ENCODE measurements at regions not wholly inside any gene's neighbourhood (a gene's known extent, or its start where the extent isn't known, plus 50 kb on each side); places are given as distances from the start of the nearest gene placed in this dataset.

- Mint-ChIP-seq H3K4me1 (ENCODE audit: low read depth) (no peaks in the 10 kb centered on the region), H3K9me3 (no peaks in the 10 kb centered on the region), H3K27ac (no peak overlapping the region), H3K36me3 (ENCODE audit: low read depth) (no peaks in the 10 kb centered on the region), H3K27me3 (ENCODE audit: low read depth) (peaks cover 8% of the 10 kb centered on the region), H3K4me3 (no peak overlapping the region)
Observed at GRCh38 chr5:87769157-87769556, 356.4 kb upstream of the CCNH start.

- H3K27me3 Mint-ChIP-seq (ENCODE audit: low read depth) = peaks cover 8% of the 10 kb centered on the region
- no peaks in the 10 kb centered on the region for H3K4me1 Mint-ChIP-seq (ENCODE audit: low read depth)
- no peaks in the 10 kb centered on the region for H3K36me3 Mint-ChIP-seq (ENCODE audit: low read depth)
- H3K27ac Mint-ChIP-seq = no peak overlapping the region
- no peaks in the 10 kb centered on the region for H3K9me3 Mint-ChIP-seq
- no peak overlapping the region for H3K4me3 Mint-ChIP-seq
Observed at GRCh38 chr5:87768190-87768589, 355.5 kb upstream of the CCNH start.

- H3K27ac Mint-ChIP-seq = no peak overlapping the region
- no peaks in the 10 kb centered on the region for H3K36me3 Mint-ChIP-seq (ENCODE audit: low read depth)
- no peak overlapping the region for H3K4me3 Mint-ChIP-seq
- H3K4me1 Mint-ChIP-seq (ENCODE audit: low read depth) = no peaks in the 10 kb centered on the region
- no peaks in the 10 kb centered on the region for H3K9me3 Mint-ChIP-seq
- H3K27me3 Mint-ChIP-seq (ENCODE audit: low read depth) = peaks cover 7% of the 10 kb centered on the region
Observed at GRCh38 chr5:87765009-87765408, 352.3 kb upstream of the CCNH start.

GRCh38 chr5:87762631-87763030, 349.9 kb upstream of the CCNH start:
- Mint-ChIP-seq H3K4me3 (no peak overlapping the region), H3K4me1 (ENCODE audit: low read depth) (no peaks in the 10 kb centered on the region), H3K9me3 (no peaks in the 10 kb centered on the region), H3K27ac (no peak overlapping the region), H3K27me3 (ENCODE audit: low read depth) (peaks cover 3% of the 10 kb centered on the region), H3K36me3 (ENCODE audit: low read depth) (no peaks in the 10 kb centered on the region)

GRCh38 chr5:87756951-87757350, 344.2 kb upstream of the CCNH start:
- peaks cover 6% of the 10 kb centered on the region for H3K27me3 Mint-ChIP-seq (ENCODE audit: low read depth)
- H3K9me3 Mint-ChIP-seq = no peaks in the 10 kb centered on the region
- H3K36me3 Mint-ChIP-seq (ENCODE audit: low read depth) = no peaks in the 10 kb centered on the region
- H3K4me3 Mint-ChIP-seq = no peak overlapping the region
- no peaks in the 10 kb centered on the region for H3K4me1 Mint-ChIP-seq (ENCODE audit: low read depth)
- no peak overlapping the region for H3K27ac Mint-ChIP-seq

- Mint-ChIP-seq H3K4me1 (ENCODE audit: low read depth) (no peaks in the 10 kb centered on the region), H3K4me3 (no peak overlapping the region), H3K27ac (no peak overlapping the region), H3K9me3 (no peaks in the 10 kb centered on the region), H3K27me3 (ENCODE audit: low read depth) (peaks cover 3% of the 10 kb centered on the region), H3K36me3 (ENCODE audit: low read depth) (no peaks in the 10 kb centered on the region)
Observed at GRCh38 chr5:87755360-87755759, 342.6 kb upstream of the CCNH start.

GRCh38 chr5:87754009-87754757, 341.5 kb upstream of the CCNH start:
- no peaks in the 10 kb centered on the region for H3K4me1 Mint-ChIP-seq (ENCODE audit: low read depth)
- peaks cover 3% of the 10 kb centered on the region for H3K27me3 Mint-ChIP-seq (ENCODE audit: low read depth)
- no peak overlapping the region for H3K4me3 Mint-ChIP-seq
- no peaks in the 10 kb centered on the region for H3K36me3 Mint-ChIP-seq (ENCODE audit: low read depth)
- H3K27ac Mint-ChIP-seq = no peak overlapping the region
- no peaks in the 10 kb centered on the region for H3K9me3 Mint-ChIP-seq

GRCh38 chr5:87752362-87752761, 339.6 kb upstream of the CCNH start:
- Mint-ChIP-seq H3K27me3 (ENCODE audit: low read depth) (peaks cover 3% of the 10 kb centered on the region), H3K4me3 (no peak overlapping the region), H3K36me3 (ENCODE audit: low read depth) (no peaks in the 10 kb centered on the region), H3K9me3 (no peaks in the 10 kb centered on the region), H3K27ac (no peak overlapping the region), H3K4me1 (ENCODE audit: low read depth) (no peaks in the 10 kb centered on the region)

- H3K4me3 Mint-ChIP-seq = no peak overlapping the region
- peaks cover 3% of the 10 kb centered on the region for H3K27me3 Mint-ChIP-seq (ENCODE audit: low read depth)
- no peaks in the 10 kb centered on the region for H3K4me1 Mint-ChIP-seq (ENCODE audit: low read depth)
- H3K27ac Mint-ChIP-seq = no peak overlapping the region
- no peaks in the 10 kb centered on the region for H3K36me3 Mint-ChIP-seq (ENCODE audit: low read depth)
- no peaks in the 10 kb centered on the region for H3K9me3 Mint-ChIP-seq
Observed at GRCh38 chr5:87751824-87752223, 339.1 kb upstream of the CCNH start.

- Mint-ChIP-seq H3K27me3 (ENCODE audit: low read depth) (no peaks in the 10 kb centered on the region), H3K27ac (no peak overlapping the region), H3K4me1 (ENCODE audit: low read depth) (no peaks in the 10 kb centered on the region), H3K9me3 (no peaks in the 10 kb centered on the region), H3K36me3 (ENCODE audit: low read depth) (no peaks in the 10 kb centered on the region), H3K4me3 (no peak overlapping the region)
Observed at GRCh38 chr5:87746891-87747377, 334.2 kb upstream of the CCNH start.

GRCh38 chr5:87746341-87746740, 333.6 kb upstream of the CCNH start:
- Mint-ChIP-seq H3K9me3 (no peaks in the 10 kb centered on the region), H3K27ac (no peak overlapping the region), H3K27me3 (ENCODE audit: low read depth) (no peaks in the 10 kb centered on the region), H3K4me1 (ENCODE audit: low read depth) (no peaks in the 10 kb centered on the region), H3K4me3 (no peak overlapping the region), H3K36me3 (ENCODE audit: low read depth) (no peaks in the 10 kb centered on the region)

GRCh38 chr5:87741881-87742280, 329.2 kb upstream of the CCNH start:
- Mint-ChIP-seq H3K9me3 (no peaks in the 10 kb centered on the region), H3K36me3 (ENCODE audit: low read depth) (no peaks in the 10 kb centered on the region), H3K27me3 (ENCODE audit: low read depth) (no peaks in the 10 kb centered on the region), H3K4me1 (ENCODE audit: low read depth) (no peaks in the 10 kb centered on the region), H3K27ac (no peak overlapping the region), H3K4me3 (no peak overlapping the region)

- Mint-ChIP-seq H3K27ac (no peak overlapping the region), H3K36me3 (ENCODE audit: low read depth) (no peaks in the 10 kb centered on the region), H3K9me3 (no peaks in the 10 kb centered on the region), H3K4me1 (ENCODE audit: low read depth) (no peaks in the 10 kb centered on the region), H3K27me3 (ENCODE audit: low read depth) (no peaks in the 10 kb centered on the region), H3K4me3 (no peak overlapping the region)
Observed at GRCh38 chr5:87735923-87736322, 323.2 kb upstream of the CCNH start.

- H3K4me3 Mint-ChIP-seq = no peak overlapping the region
Observed at GRCh38 chr5:87733897-87734296, 321.2 kb upstream of the CCNH start.

GRCh38 chr5:87732875-87733768, 320.4 kb upstream of the CCNH start:
- no peaks in the 10 kb centered on the region for H3K9me3 Mint-ChIP-seq
- H3K27me3 Mint-ChIP-seq (ENCODE audit: low read depth) = no peaks in the 10 kb centered on the region
- no peak overlapping the region for H3K4me3 Mint-ChIP-seq
- H3K27ac Mint-ChIP-seq = no peak overlapping the region
- no peaks in the 10 kb centered on the region for H3K36me3 Mint-ChIP-seq (ENCODE audit: low read depth)
- no peaks in the 10 kb centered on the region for H3K4me1 Mint-ChIP-seq (ENCODE audit: low read depth)

More at GRCh38 chr5:87733897-87734296, 321.2 kb upstream of the CCNH start:
- H3K9me3 Mint-ChIP-seq = no peaks in the 10 kb centered on the region
- H3K27ac Mint-ChIP-seq = no peak overlapping the region
- H3K27me3 Mint-ChIP-seq (ENCODE audit: low read depth) = no peaks in the 10 kb centered on the region
- H3K36me3 Mint-ChIP-seq (ENCODE audit: low read depth) = no peaks in the 10 kb centered on the region
- no peaks in the 10 kb centered on the region for H3K4me1 Mint-ChIP-seq (ENCODE audit: low read depth)
